SK-N-SH (cell line): ENCODE measurements at regions not wholly inside any gene's neighbourhood (a gene's known extent, or its start where the extent isn't known, plus 50 kb on each side); places are given as distances from the start of the nearest gene placed in this dataset.

Experiments
- EP300 ChIP-seq, 2 experiments: IDR thresholded peaks; 2 replicates each; pipeline versions ENCODE4 v1.4.0 to v1.6.1; 2012; ENCODE audit warnings: borderline replicate concordance in 1 of 2, low read depth in 1 of 2, low read length in 1 of 2
- NRF1 ChIP-seq: IDR thresholded peaks from 2 replicates; pipeline ENCODE4 v1.6.1; 2012; ENCODE audit warnings: low read depth, mild to moderate bottlenecking, low read length
- POLR2AphosphoS5 ChIP-seq: IDR thresholded peaks from 2 replicates; pipeline ENCODE4 v1.6.1; 2012; ENCODE audit warnings: low read depth, low read length
- RCOR1 ChIP-seq: fragments of 150-350 bp; IDR thresholded peaks from 2 replicates; pipeline ENCODE4 v1.6.1; 2017; ENCODE audit warnings: antibody characterized with exemption, low read length
- SMC3 ChIP-seq: IDR thresholded peaks from 2 replicates; pipeline ENCODE4 v1.6.1; 2012; ENCODE audit warnings: low read depth, low read length, improper control_type of control experiment
- ZBTB33 ChIP-seq: IDR thresholded peaks from 2 replicates; pipeline ENCODE4 v1.4.0; 2012; ENCODE audit warnings: low read depth, borderline replicate concordance
- TF ChIP-seq, protein P1 (sequence below): fragments of 200-600 bp; sonication (generic); IDR thresholded peaks from 2 replicates; pipeline ENCODE4 v1.6.1; 2017; ENCODE audit warnings: antibody characterized with exemption, mild to moderate bottlenecking, moderate library complexity
- TF ChIP-seq, protein P2 (sequence below): IDR thresholded peaks from 2 replicates; pipeline ENCODE4; 2012

- TF ChIP-seq NRF1: no peak
- TF ChIP-seq, protein P1, sequence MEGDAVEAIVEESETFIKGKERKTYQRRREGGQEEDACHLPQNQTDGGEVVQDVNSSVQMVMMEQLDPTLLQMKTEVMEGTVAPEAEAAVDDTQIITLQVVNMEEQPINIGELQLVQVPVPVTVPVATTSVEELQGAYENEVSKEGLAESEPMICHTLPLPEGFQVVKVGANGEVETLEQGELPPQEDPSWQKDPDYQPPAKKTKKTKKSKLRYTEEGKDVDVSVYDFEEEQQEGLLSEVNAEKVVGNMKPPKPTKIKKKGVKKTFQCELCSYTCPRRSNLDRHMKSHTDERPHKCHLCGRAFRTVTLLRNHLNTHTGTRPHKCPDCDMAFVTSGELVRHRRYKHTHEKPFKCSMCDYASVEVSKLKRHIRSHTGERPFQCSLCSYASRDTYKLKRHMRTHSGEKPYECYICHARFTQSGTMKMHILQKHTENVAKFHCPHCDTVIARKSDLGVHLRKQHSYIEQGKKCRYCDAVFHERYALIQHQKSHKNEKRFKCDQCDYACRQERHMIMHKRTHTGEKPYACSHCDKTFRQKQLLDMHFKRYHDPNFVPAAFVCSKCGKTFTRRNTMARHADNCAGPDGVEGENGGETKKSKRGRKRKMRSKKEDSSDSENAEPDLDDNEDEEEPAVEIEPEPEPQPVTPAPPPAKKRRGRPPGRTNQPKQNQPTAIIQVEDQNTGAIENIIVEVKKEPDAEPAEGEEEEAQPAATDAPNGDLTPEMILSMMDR: no peak
- no peak for TF ChIP-seq ZBTB33
- no peak for TF ChIP-seq EP300 (IDR thresholded peaks at IDR 0.05; ENCODE audit: borderline replicate concordance in 1 of 2, low read depth in 1 of 2, low read length in 1 of 2)
- no peak for TF ChIP-seq POLR2AphosphoS5
- TF ChIP-seq, protein P2, sequence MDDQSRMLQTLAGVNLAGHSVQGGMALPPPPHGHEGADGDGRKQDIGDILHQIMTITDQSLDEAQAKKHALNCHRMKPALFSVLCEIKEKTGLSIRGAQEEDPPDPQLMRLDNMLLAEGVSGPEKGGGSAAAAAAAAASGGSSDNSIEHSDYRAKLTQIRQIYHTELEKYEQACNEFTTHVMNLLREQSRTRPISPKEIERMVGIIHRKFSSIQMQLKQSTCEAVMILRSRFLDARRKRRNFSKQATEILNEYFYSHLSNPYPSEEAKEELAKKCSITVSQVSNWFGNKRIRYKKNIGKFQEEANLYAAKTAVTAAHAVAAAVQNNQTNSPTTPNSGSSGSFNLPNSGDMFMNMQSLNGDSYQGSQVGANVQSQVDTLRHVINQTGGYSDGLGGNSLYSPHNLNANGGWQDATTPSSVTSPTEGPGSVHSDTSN: no peak
- no peak for TF ChIP-seq SMC3
- TF ChIP-seq RCOR1: no peak
Observed at GRCh38 chr10:124307591-124307990, 111.1 kb downstream of the OAT start.
